ENCODE measurements at regions not wholly inside any gene's neighbourhood (a gene's known extent, or its start where the extent isn't known, plus 50 kb on each side); places are given as distances from the start of the nearest gene placed in this dataset.

GRCh38 chr5:105407200-105407599 lies 1844.6 kb upstream of the NUDT12 start:
- POLR2A ChIA-PET, result no interaction called here
- TF ChIP-seq L3MBTL2 (conservative IDR thresholded peaks at IDR 0.05), result no peak
- no peak for TF ChIP-seq FOXM1 (IDR thresholded peaks at IDR 0.05; ENCODE audit: borderline replicate concordance)
- no peak for TF ChIP-seq SP1 (IDR thresholded peaks at IDR 0.05)
- no peak for TF ChIP-seq ELF4 (IDR thresholded peaks at IDR 0.05)
- TF ChIP-seq ARNT (IDR thresholded peaks at IDR 0.05), result no peak
- no peak for TF ChIP-seq PKNOX1 (IDR thresholded peaks at IDR 0.05)
- CTCF ChIA-PET, result no interaction called here
- DNase-seq (ENCODE audit: extremely low spot score), result no peak

GRCh38 chr5:105397749-105398148 lies 1835.2 kb upstream of the NUDT12 start:
- ChIA-PET CTCF (no interaction called here), POLR2A (no interaction called here)
- no peak for TF ChIP-seq FOXM1 (IDR thresholded peaks at IDR 0.05; ENCODE audit: borderline replicate concordance)
- TF ChIP-seq LEF1 (IDR thresholded peaks at IDR 0.05; ENCODE audit: borderline replicate concordance), result no peak
- no peak for TF ChIP-seq TARDBP (IDR thresholded peaks at IDR 0.05)
- TF ChIP-seq ZNF384 (IDR thresholded peaks at IDR 0.05), result no peak
- no peak for TF ChIP-seq SP1 (IDR thresholded peaks at IDR 0.05)
- no peak for TF ChIP-seq ELF4 (IDR thresholded peaks at IDR 0.05)
- DNase-seq (ENCODE audit: extremely low spot score), result no peak

GRCh38 chr5:105392710-105393149 lies 1830.1 kb upstream of the NUDT12 start:
- POLR2A ChIA-PET, result no interaction called here
- DNase-seq (ENCODE audit: extremely low spot score), result no peak
- CTCF ChIA-PET, result no interaction called here
- TF ChIP-seq NFRKB (IDR thresholded peaks at IDR 0.05) (no peak), FOXK2 (IDR thresholded peaks at IDR 0.05) (no peak), TARDBP (IDR thresholded peaks at IDR 0.05) (no peak), ELF4 (IDR thresholded peaks at IDR 0.05) (no peak), FOXM1 (IDR thresholded peaks at IDR 0.05; ENCODE audit: borderline replicate concordance) (no peak), ARNT (IDR thresholded peaks at IDR 0.05) (no peak), SUZ12 (IDR thresholded peaks at IDR 0.05) (no peak), SP1 (IDR thresholded peaks at IDR 0.05) (no peak)

GRCh38 chr5:105392122-105392709 lies 1829.6 kb upstream of the NUDT12 start:
- TF ChIP-seq FOXM1 (IDR thresholded peaks at IDR 0.05; ENCODE audit: borderline replicate concordance), result no peak
- no peak for TF ChIP-seq LEF1 (IDR thresholded peaks at IDR 0.05; ENCODE audit: borderline replicate concordance)
- TF ChIP-seq SP1 (IDR thresholded peaks at IDR 0.05), result no peak
- TF ChIP-seq ELF4 (IDR thresholded peaks at IDR 0.05), result no peak
- TF ChIP-seq NFRKB (IDR thresholded peaks at IDR 0.05), result no peak
- TF ChIP-seq TARDBP (IDR thresholded peaks at IDR 0.05), result no peak
- no peak for TF ChIP-seq HDGF (IDR thresholded peaks at IDR 0.05; ENCODE audit: borderline replicate concordance)
- TF ChIP-seq CTBP1 (IDR thresholded peaks at IDR 0.05; ENCODE audit: borderline replicate concordance), result no peak
- no peak for TF ChIP-seq FOXA1 (IDR thresholded peaks at IDR 0.05)
- TF ChIP-seq SUZ12 (IDR thresholded peaks at IDR 0.05), result no peak
- no peak for TF ChIP-seq L3MBTL2 (conservative IDR thresholded peaks at IDR 0.05)
- ChIA-PET POLR2A (no interaction called here), CTCF (no interaction called here)

GRCh38 chr5:105380126-105380525 lies 1817.5 kb upstream of the NUDT12 start:
- TF ChIP-seq SUZ12 (IDR thresholded peaks at IDR 0.05) (no peak), HDGF (IDR thresholded peaks at IDR 0.05; ENCODE audit: borderline replicate concordance) (no peak), TARDBP (IDR thresholded peaks at IDR 0.05) (no peak), FOXA1 (IDR thresholded peaks at IDR 0.05) (no peak), SP1 (IDR thresholded peaks at IDR 0.05) (no peak), FOXK2 (IDR thresholded peaks at IDR 0.05) (no peak), CTBP1 (IDR thresholded peaks at IDR 0.05; ENCODE audit: borderline replicate concordance) (no peak), FOXM1 (IDR thresholded peaks at IDR 0.05; ENCODE audit: borderline replicate concordance) (no peak), L3MBTL2 (conservative IDR thresholded peaks at IDR 0.05) (no peak), ELF4 (IDR thresholded peaks at IDR 0.05) (no peak), ARNT (IDR thresholded peaks at IDR 0.05) (no peak), NFRKB (IDR thresholded peaks at IDR 0.05) (no peak), BHLHE40 (IDR thresholded peaks at IDR 0.05; ENCODE audit: borderline replicate concordance) (no peak), LEF1 (IDR thresholded peaks at IDR 0.05; ENCODE audit: borderline replicate concordance) (no peak), ZNF384 (IDR thresholded peaks at IDR 0.05) (no peak), PKNOX1 (IDR thresholded peaks at IDR 0.05) (no peak)
- no peak for DNase-seq (ENCODE audit: extremely low spot score)
- ChIA-PET CTCF (interaction anchor here (0.6 kb wide), 1 partner anchor 68 kb away, joined by 4 read pairs; no protein-coding TSS in a partner anchor), POLR2A (no interaction called here)

More at GRCh38 chr5:105392122-105392709, 1829.6 kb upstream of the NUDT12 start:
- no peak for DNase-seq (ENCODE audit: extremely low spot score)

- ChIA-PET POLR2A (no interaction called here), CTCF (no interaction called here)
- TF ChIP-seq PKNOX1 (IDR thresholded peaks at IDR 0.05) (no peak), TARDBP (IDR thresholded peaks at IDR 0.05) (no peak), SUZ12 (IDR thresholded peaks at IDR 0.05) (no peak), FOXA1 (IDR thresholded peaks at IDR 0.05) (no peak), FOXK2 (IDR thresholded peaks at IDR 0.05) (no peak), NFRKB (IDR thresholded peaks at IDR 0.05) (no peak), FOXM1 (IDR thresholded peaks at IDR 0.05; ENCODE audit: borderline replicate concordance) (no peak), CTBP1 (IDR thresholded peaks at IDR 0.05; ENCODE audit: borderline replicate concordance) (no peak), ZNF384 (IDR thresholded peaks at IDR 0.05) (no peak), ARNT (IDR thresholded peaks at IDR 0.05) (no peak), BHLHE40 (IDR thresholded peaks at IDR 0.05; ENCODE audit: borderline replicate concordance) (no peak), SP1 (IDR thresholded peaks at IDR 0.05) (no peak), L3MBTL2 (conservative IDR thresholded peaks at IDR 0.05) (no peak), ELF4 (IDR thresholded peaks at IDR 0.05) (no peak), HDGF (IDR thresholded peaks at IDR 0.05; ENCODE audit: borderline replicate concordance) (no peak)
- no peak for DNase-seq (ENCODE audit: extremely low spot score)
These were observed 1808.6 kb upstream of the NUDT12 start for GRCh38 chr5:105371169-105371568.

All from HEK293T (cell line).